ENCODE measurements at regions not wholly inside any gene's neighbourhood (a gene's known extent, or its start where the extent isn't known, plus 50 kb on each side); places are given as distances from the start of the nearest gene placed in this dataset.

GRCh38 chr15:97731859-97732258 is 228.6 kb upstream of the ARRDC4 start:
- TF ChIP-seq KLF17 (tag by site-specific recombination; IDR thresholded peaks at IDR 0.05), result no peak
- TF ChIP-seq CTCF (tag by site-specific recombination; IDR thresholded peaks at IDR 0.05), result no peak
- TF ChIP-seq TSHZ1 (tag by site-specific recombination; IDR thresholded peaks at IDR 0.05; ENCODE audit: borderline replicate concordance), result no peak
- TF ChIP-seq ZNF112 (tag by site-specific recombination; IDR thresholded peaks at IDR 0.05), result no peak
- TF ChIP-seq TCF7L2 (IDR thresholded peaks at IDR 0.05; ENCODE audit: borderline replicate concordance, low read depth, low read length), result no peak
- TF ChIP-seq ZNF629 (tag by site-specific recombination; IDR thresholded peaks at IDR 0.05), result no peak
- no peak for TF ChIP-seq ZBTB7A (tag by site-specific recombination; IDR thresholded peaks at IDR 0.05; ENCODE audit: low read depth)
- no peak for TF ChIP-seq ZFP37 (tag by site-specific recombination; IDR thresholded peaks at IDR 0.05)
- no peak for TF ChIP-seq ELK4 (IDR thresholded peaks at IDR 0.05; ENCODE audit: borderline replicate concordance, low read depth, low read length)
- TF ChIP-seq ZNF561 (tag by site-specific recombination; IDR thresholded peaks at IDR 0.05; ENCODE audit: borderline replicate concordance), result no peak
- no peak for TF ChIP-seq ZNF529 (tag by site-specific recombination; IDR thresholded peaks at IDR 0.05; ENCODE audit: insufficient replicate concordance)
- no peak for TF ChIP-seq ZFP3 (tag by site-specific recombination; IDR thresholded peaks at IDR 0.05; ENCODE audit: low read depth)

Measured in HEK293 (cell line).